ENCODE measurements at regions not wholly inside any gene's neighbourhood (a gene's known extent, or its start where the extent isn't known, plus 50 kb on each side); places are given as distances from the start of the nearest gene placed in this dataset.
A peak's percentile ranks its signal among the peaks of the same experiment; 100 is the strongest.

GRCh38 chr15:62500325-62500724 lies 335.2 kb upstream of the C2CD4B start:
- in situ Hi-C loops (cut with HindIII; ENCODE audit: low sequenced_read_pairs): no loop called here
- no peak for DNase-seq (ENCODE audit: low read depth, low spot score)
- H3K4me3 ChIP-seq (ENCODE audit: low read depth, low read length): no peak overlapping the region
- TF ChIP-seq, protein P1, sequence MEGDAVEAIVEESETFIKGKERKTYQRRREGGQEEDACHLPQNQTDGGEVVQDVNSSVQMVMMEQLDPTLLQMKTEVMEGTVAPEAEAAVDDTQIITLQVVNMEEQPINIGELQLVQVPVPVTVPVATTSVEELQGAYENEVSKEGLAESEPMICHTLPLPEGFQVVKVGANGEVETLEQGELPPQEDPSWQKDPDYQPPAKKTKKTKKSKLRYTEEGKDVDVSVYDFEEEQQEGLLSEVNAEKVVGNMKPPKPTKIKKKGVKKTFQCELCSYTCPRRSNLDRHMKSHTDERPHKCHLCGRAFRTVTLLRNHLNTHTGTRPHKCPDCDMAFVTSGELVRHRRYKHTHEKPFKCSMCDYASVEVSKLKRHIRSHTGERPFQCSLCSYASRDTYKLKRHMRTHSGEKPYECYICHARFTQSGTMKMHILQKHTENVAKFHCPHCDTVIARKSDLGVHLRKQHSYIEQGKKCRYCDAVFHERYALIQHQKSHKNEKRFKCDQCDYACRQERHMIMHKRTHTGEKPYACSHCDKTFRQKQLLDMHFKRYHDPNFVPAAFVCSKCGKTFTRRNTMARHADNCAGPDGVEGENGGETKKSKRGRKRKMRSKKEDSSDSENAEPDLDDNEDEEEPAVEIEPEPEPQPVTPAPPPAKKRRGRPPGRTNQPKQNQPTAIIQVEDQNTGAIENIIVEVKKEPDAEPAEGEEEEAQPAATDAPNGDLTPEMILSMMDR (IDR thresholded peaks at IDR 0.05; ENCODE audit: low read depth, low read length): no peak

- H3K4me3 ChIP-seq (ENCODE audit: low read depth, low read length): no peak overlapping the region
- DNase-seq (ENCODE audit: low read depth, low spot score): no peak
- TF ChIP-seq, protein P1 (IDR thresholded peaks at IDR 0.05; ENCODE audit: low read depth, low read length): no peak
- in situ Hi-C loops (cut with HindIII; ENCODE audit: low sequenced_read_pairs): no loop called here
These were observed 337.4 kb upstream of the C2CD4B start for GRCh38 chr15:62502451-62502850.

DNA sequence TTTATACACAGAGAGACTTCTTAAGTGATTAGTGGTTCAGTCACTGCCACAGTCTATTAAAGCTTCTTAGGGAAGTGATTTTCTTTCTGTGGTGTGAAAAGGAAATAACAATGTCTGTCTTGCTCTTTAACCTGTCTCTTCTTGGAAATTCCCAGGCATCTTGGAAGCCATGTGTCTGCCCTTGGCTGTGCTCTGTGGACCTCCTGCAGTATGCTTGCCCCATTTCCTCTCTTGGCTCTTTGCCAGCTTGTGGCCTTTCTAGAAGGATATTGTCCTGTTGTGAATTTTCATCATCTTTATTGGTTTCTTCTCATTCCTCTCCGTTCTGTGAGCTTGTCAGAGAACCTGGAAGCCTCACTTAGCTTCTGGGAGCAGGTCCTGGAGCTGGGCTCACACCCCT lies 338.4 kb upstream of the C2CD4B start:
- DNase-seq (ENCODE audit: low read depth, low spot score): peak; percentile 46
- in situ Hi-C loops (cut with HindIII; ENCODE audit: low sequenced_read_pairs): no loop called here
- H3K4me3 ChIP-seq (ENCODE audit: low read depth, low read length): no peak overlapping the region
- TF ChIP-seq, protein P1 (IDR thresholded peaks at IDR 0.05; ENCODE audit: low read depth, low read length): no peak

DNA sequence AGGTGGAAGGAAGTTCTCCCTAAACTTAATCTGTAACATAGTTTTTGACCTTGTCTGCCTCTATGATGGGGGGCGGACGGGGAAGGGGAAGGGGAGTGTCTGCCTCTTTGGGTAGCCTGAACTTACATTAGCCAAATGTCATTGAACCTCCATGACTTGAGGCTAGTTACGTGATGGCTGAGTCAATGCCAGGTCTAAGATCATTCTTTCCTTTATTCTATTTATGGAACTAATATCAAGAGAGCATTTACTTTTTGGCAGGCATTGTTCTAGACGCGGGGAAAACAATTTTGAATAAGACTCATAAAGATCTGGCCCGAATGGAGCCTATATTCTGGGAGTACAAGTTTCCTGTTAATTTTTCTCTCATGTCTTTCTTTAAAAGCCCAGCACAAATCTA lies 340.7 kb upstream of the C2CD4B start:
- H3K4me3 ChIP-seq (ENCODE audit: low read depth, low read length): no peak overlapping the region
- in situ Hi-C loops (cut with HindIII; ENCODE audit: low sequenced_read_pairs): no loop called here
- DNase-seq (ENCODE audit: low read depth, low spot score): no peak
- TF ChIP-seq, protein P1 (IDR thresholded peaks at IDR 0.05; ENCODE audit: low read depth, low read length): no peak

DNA sequence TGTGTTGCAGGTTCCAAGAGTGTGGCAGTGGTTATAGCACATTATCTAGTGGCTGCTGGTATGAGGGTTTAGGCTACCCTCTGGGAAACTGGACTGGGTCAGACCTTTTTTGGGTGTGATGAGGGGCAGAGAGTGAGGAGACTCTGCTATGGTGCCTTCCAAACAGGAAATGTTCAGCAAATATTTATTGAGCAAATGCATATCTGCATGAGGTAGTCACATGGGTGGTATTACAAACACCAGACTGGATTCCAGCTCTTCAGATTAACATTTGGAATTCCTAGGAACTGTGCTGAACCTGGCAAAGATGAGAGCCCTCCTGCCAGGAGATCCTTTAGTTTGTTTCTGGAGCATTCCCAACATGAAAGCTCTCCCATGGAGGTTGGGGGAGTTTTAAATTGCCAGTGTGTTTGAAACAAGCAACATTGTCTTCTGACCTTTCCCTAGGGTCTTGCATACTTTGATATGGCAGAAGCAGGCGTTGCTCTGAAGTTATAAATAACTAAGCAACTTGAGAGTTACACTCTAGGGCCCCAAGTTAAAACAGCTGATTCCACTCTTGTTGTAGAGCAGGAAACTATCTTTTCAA lies 341.2 kb upstream of the C2CD4B start:
- TF ChIP-seq, protein P1 (IDR thresholded peaks at IDR 0.05; ENCODE audit: low read depth, low read length): no peak
- in situ Hi-C loops (cut with HindIII; ENCODE audit: low sequenced_read_pairs): no loop called here
- no peak overlapping the region for H3K4me3 ChIP-seq (ENCODE audit: low read depth, low read length)
- DNase-seq (ENCODE audit: low read depth, low spot score): peak; percentile 37

GRCh38 chr15:62509395-62509958 lies 344.4 kb upstream of the C2CD4B start:
- DNase-seq (ENCODE audit: low read depth, low spot score): no peak
- in situ Hi-C loops (cut with HindIII; ENCODE audit: low sequenced_read_pairs): no loop called here
- TF ChIP-seq, protein P1 (IDR thresholded peaks at IDR 0.05; ENCODE audit: low read depth, low read length): no peak
- H3K4me3 ChIP-seq (ENCODE audit: low read depth, low read length): no peak overlapping the region

Measured in astrocyte of the spinal cord (primary cell).